ENCODE measurements at regions not wholly inside any gene's neighbourhood (a gene's known extent, or its start where the extent isn't known, plus 50 kb on each side); places are given as distances from the start of the nearest gene placed in this dataset.

GRCh38 chrX:25674776-25675175 is 463.4 kb upstream of the MAGEB18 start:
- H3K4me1 ChIP-seq (replicated peaks in 1 of 2; ENCODE audit: control insufficient read depth in 2 of 2, insufficient read depth in 2 of 2, low read length in 2 of 2): no peaks in the 10 kb centered on the region
- H3K9me1 ChIP-seq (ENCODE audit: control insufficient read depth, insufficient read depth, low read length): no peaks in the 10 kb centered on the region
- no peak overlapping the region for H3K27ac ChIP-seq (ENCODE audit: extremely low read depth, low read depth, low read length)
- H2AFZ ChIP-seq (ENCODE audit: low read depth, low read length): no peak overlapping the region
- H3K36me3 ChIP-seq (ENCODE audit: control insufficient read depth, insufficient read depth, low read length): no peaks in the 10 kb centered on the region
- H3K4me2 ChIP-seq (ENCODE audit: insufficient read depth, low read length): no peak overlapping the region
- no peak overlapping the region for H3K9ac ChIP-seq (ENCODE audit: insufficient read depth in 1 of 2, low read depth in 2 of 2, low read length in 2 of 2)
- ChIA-PET CTCF (ENCODE audit: low intra/inter-chr PET ratio) (no interaction called here), POLR2A (no interaction called here)
- 0 out of 2 replicates have a peak, but pooled peaks cover 3% of the 10 kb centered on the region for H3K9me3 ChIP-seq (replicated peaks; ENCODE audit: control insufficient read depth, insufficient read depth, low read depth, low read length)
- 0% methylated on average over 3 of the region's 3 CpGs for WGBS (ENCODE audit: insufficient coverage, low coverage, missing lambda C conversion rate)
- no peak for FAIRE-seq
- BruUV-seq (replicated peaks): no TSS peak
- DNase-seq (ENCODE audit: extremely low read depth in 1 of 4, low spot score in 3 of 4): no peak
- H3K79me2 ChIP-seq (ENCODE audit: control insufficient read depth, insufficient read depth, low read length): no peaks in the 10 kb centered on the region
- no peak overlapping the region for H3K4me3 ChIP-seq
- no peak for ATAC-seq
- H4K20me1 ChIP-seq (replicated peaks; ENCODE audit: control insufficient read depth, insufficient read depth, low read length): no peaks in the 10 kb centered on the region
- in situ Hi-C loops (cut with MboI): no loop called here
- no peak for TF ChIP-seq TEAD2 (tag; IDR thresholded peaks at IDR 0.05)
- no peak for TF ChIP-seq TCF7 (IDR thresholded peaks at IDR 0.05; ENCODE audit: borderline replicate concordance)
- TF ChIP-seq PML (IDR thresholded peaks at IDR 0.05; ENCODE audit: low read length): no peak
- TF ChIP-seq ZNF146 (CRISPR knock-in tag; IDR thresholded peaks at IDR 0.05; ENCODE audit: unreplicated experiment): no peak
- H3K27me3 ChIP-seq (ENCODE audit: control insufficient read depth in 2 of 2, insufficient read depth in 2 of 2, low read length in 2 of 2): no peaks in the 10 kb centered on the region
- intact Hi-C loops (cut with micrococcal nuclease): no loop called here

GRCh38 chrX:25701876-25702275 is 436.3 kb upstream of the MAGEB18 start:
- Histone ChIP-seq H3K4me1 (replicated peaks in 1 of 2; ENCODE audit: control insufficient read depth in 2 of 2, insufficient read depth in 2 of 2, low read length in 2 of 2) (no peaks in the 10 kb centered on the region), H3K79me2 (ENCODE audit: control insufficient read depth, insufficient read depth, low read length) (no peaks in the 10 kb centered on the region), H3K4me2 (ENCODE audit: insufficient read depth, low read length) (no peak overlapping the region), H4K20me1 (replicated peaks; ENCODE audit: control insufficient read depth, insufficient read depth, low read length) (no peaks in the 10 kb centered on the region), H3K27ac (ENCODE audit: extremely low read depth, low read depth, low read length) (no peak overlapping the region), H3K4me3 (no peak overlapping the region), H2AFZ (ENCODE audit: low read depth, low read length) (no peak overlapping the region), H3K9me3 (replicated peaks; ENCODE audit: control insufficient read depth, insufficient read depth, low read depth, low read length) (no peaks in the 10 kb centered on the region), H3K27me3 (ENCODE audit: control insufficient read depth in 2 of 2, insufficient read depth in 2 of 2, low read length in 2 of 2) (no peaks in the 10 kb centered on the region), H3K36me3 (ENCODE audit: control insufficient read depth, insufficient read depth, low read length) (no peaks in the 10 kb centered on the region), H3K9me1 (ENCODE audit: control insufficient read depth, insufficient read depth, low read length) (no peaks in the 10 kb centered on the region), H3K9ac (ENCODE audit: insufficient read depth in 1 of 2, low read depth in 2 of 2, low read length in 2 of 2) (no peak overlapping the region)
- POLR2A ChIA-PET: no interaction called here
- no peak for FAIRE-seq
- BruUV-seq (replicated peaks): no TSS peak
- intact Hi-C loops (cut with micrococcal nuclease): no loop called here
- DNase-seq (ENCODE audit: extremely low read depth in 1 of 4, low spot score in 3 of 4): no peak
- CTCF ChIA-PET (ENCODE audit: low intra/inter-chr PET ratio): no interaction called here
- peak; percentile 44; the same call in 1 of the 2 replicates for TF ChIP-seq CEBPB (tag; IDR thresholded peaks at IDR 0.05)
- TF ChIP-seq RBM39 (optimal IDR thresholded peaks at IDR 0.05; ENCODE audit: low read depth, low read length): no peak
- TF ChIP-seq ZNF766 (CRISPR knock-in tag; conservative IDR thresholded peaks at IDR 0.05): no peak
- TF ChIP-seq ZBTB12 (CRISPR knock-in tag; IDR thresholded peaks at IDR 0.05): no peak
- no peak for TF ChIP-seq KAT7 (CRISPR knock-in tag; IDR thresholded peaks at IDR 0.05; ENCODE audit: borderline replicate concordance)
- TF ChIP-seq MNT (conservative IDR thresholded peaks at IDR 0.05): no peak
- WGBS (ENCODE audit: insufficient coverage, low coverage, missing lambda C conversion rate): 0% methylated on average over 1 of the region's 1 CpG
- ATAC-seq: no peak
- in situ Hi-C loops (cut with MboI): no loop called here

Measured in K562 (cell line).